MM.1S (cell line): ENCODE measurements at regions not wholly inside any gene's neighbourhood (a gene's known extent, or its start where the extent isn't known, plus 50 kb on each side); places are given as distances from the start of the nearest gene placed in this dataset.

Experiments used
- DNase-seq: peaks from one replicate; pipeline ENCODE4 v3.0.0-alpha.2; 2015
- H2AFZ ChIP-seq: fragments of 300-600 bp; sonication (generic); 2 replicates; pipeline ENCODE4 v1.6.0; 2016; ENCODE audit warnings: antibody characterized with exemption, low read length
- H3F3A ChIP-seq: fragments of 300-600 bp; sonication (generic); 2 replicates; pipeline ENCODE4 v1.6.1; 2016; ENCODE audit warnings: mild to moderate bottlenecking, antibody characterized with exemption, low read length, moderate library complexity, mixed read lengths; ENCODE audit not compliant: insufficient read depth
- H3K27ac ChIP-seq: fragments of 300-600 bp; sonication (generic); 2 replicates; pipeline ENCODE4 v1.5.1; 2016; ENCODE audit warnings: mild to moderate bottlenecking, low read length
- H3K27me3 ChIP-seq: fragments of 300-600 bp; sonication (generic); replicated peaks from 2 replicates; pipeline ENCODE4 v1.6.0; 2016; ENCODE audit warnings: low read length; ENCODE audit not compliant: insufficient read depth
- H3K36me3 ChIP-seq: fragments of 300-600 bp; sonication (generic); replicated peaks from 2 replicates; pipeline ENCODE4 v1.6.1; 2016; ENCODE audit warnings: mild to moderate bottlenecking, low read length, mixed read lengths; ENCODE audit not compliant: insufficient read depth
- H3K4me1 ChIP-seq: fragments of 300-600 bp; sonication (generic); 2 replicates; pipeline ENCODE4 v1.6.1; 2016; ENCODE audit warnings: low read length, mixed read lengths
- H3K4me2 ChIP-seq: fragments of 300-600 bp; sonication (generic); 2 replicates; pipeline ENCODE4 v1.6.0; 2016; ENCODE audit warnings: low read depth, low read length
- H3K4me3 ChIP-seq: fragments of 300-600 bp; sonication (generic); 2 replicates; pipeline ENCODE4 v1.5.1; 2016; ENCODE audit warnings: low read length, mixed read lengths
- H3K79me2 ChIP-seq: fragments of 300-600 bp; sonication (generic); 2 replicates; pipeline ENCODE4 v1.6.1; 2016; ENCODE audit warnings: mixed run types, low read length, mixed read lengths
- H3K9ac ChIP-seq: fragments of 300-600 bp; sonication (generic); 2 replicates; pipeline ENCODE4 v1.6.1; 2016; ENCODE audit warnings: low read length, mixed read lengths
- H3K9me2 ChIP-seq: fragments of 300-600 bp; sonication (generic); replicated peaks from 2 replicates; pipeline ENCODE4 v1.6.1; 2016; ENCODE audit warnings: mild to moderate bottlenecking, low read length, mixed read lengths; ENCODE audit not compliant: insufficient read depth
- H3K9me3 ChIP-seq: fragments of 300-600 bp; sonication (generic); replicated peaks from 2 replicates; pipeline ENCODE4 v1.6.1; 2016; ENCODE audit warnings: mild to moderate bottlenecking, low read length, mixed read lengths; ENCODE audit not compliant: insufficient read depth
- H4K20me1 ChIP-seq: fragments of 300-600 bp; sonication (generic); 2 replicates; pipeline ENCODE4 v1.6.1; 2016; ENCODE audit warnings: mild to moderate bottlenecking, low read length, moderate library complexity, mixed read lengths; ENCODE audit not compliant: insufficient read depth
- EZH2 ChIP-seq: fragments of 300-600 bp; sonication (generic); optimal IDR thresholded peaks from 2 replicates; pipeline ENCODE3; 2017; ENCODE audit warnings: low read depth, mild to moderate bottlenecking, antibody characterized with exemption, low read length, mixed read lengths
- EZH2phosphoT487 ChIP-seq: fragments of 300-600 bp; sonication (generic); IDR thresholded peaks from 2 replicates; pipeline ENCODE4 v1.6.1; 2018; ENCODE audit warnings: antibody characterized with exemption, low read length
- TF ChIP-seq, protein P1 (sequence below): fragments of 300-600 bp; sonication (generic); IDR thresholded peaks from 2 replicates; pipeline ENCODE4 v1.5.1; 2016; ENCODE audit warnings: antibody characterized with exemption, low read length, mixed read lengths

DNA sequence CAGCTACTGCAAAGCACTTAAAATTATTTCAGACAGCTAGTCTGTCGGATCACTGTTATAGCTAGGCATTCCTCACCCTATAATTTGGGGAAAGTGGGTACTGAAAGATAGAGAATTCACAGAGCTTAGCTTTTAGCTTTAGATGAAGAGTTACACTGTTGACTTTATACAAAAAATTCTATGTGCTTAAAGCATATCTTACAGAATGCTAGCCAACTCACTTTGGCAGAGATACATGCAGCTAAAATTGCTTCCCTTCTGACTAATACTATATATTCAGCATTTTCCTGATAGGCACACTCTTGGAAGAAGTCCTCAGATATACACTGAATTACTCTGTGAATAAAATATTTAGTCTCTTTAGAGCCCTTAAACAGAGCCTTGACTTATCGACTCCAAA is 353.5 kb upstream of the STEAP1 start:
- H3F3A ChIP-seq: no peaks in the 10 kb centered on the region
- no peaks in the 10 kb centered on the region for H3K27me3 ChIP-seq
- H3K27ac ChIP-seq: no peak overlapping the region
- no peaks in the 10 kb centered on the region for H3K9me3 ChIP-seq
- no peak overlapping the region for H2AFZ ChIP-seq
- H3K79me2 ChIP-seq: no peaks in the 10 kb centered on the region
- DNase-seq: no peak
- no peak overlapping the region for H3K9ac ChIP-seq
- TF ChIP-seq EZH2 (no peak), EZH2phosphoT487 (no peak)
- TF ChIP-seq, protein P1, sequence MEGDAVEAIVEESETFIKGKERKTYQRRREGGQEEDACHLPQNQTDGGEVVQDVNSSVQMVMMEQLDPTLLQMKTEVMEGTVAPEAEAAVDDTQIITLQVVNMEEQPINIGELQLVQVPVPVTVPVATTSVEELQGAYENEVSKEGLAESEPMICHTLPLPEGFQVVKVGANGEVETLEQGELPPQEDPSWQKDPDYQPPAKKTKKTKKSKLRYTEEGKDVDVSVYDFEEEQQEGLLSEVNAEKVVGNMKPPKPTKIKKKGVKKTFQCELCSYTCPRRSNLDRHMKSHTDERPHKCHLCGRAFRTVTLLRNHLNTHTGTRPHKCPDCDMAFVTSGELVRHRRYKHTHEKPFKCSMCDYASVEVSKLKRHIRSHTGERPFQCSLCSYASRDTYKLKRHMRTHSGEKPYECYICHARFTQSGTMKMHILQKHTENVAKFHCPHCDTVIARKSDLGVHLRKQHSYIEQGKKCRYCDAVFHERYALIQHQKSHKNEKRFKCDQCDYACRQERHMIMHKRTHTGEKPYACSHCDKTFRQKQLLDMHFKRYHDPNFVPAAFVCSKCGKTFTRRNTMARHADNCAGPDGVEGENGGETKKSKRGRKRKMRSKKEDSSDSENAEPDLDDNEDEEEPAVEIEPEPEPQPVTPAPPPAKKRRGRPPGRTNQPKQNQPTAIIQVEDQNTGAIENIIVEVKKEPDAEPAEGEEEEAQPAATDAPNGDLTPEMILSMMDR: no peak
- no peaks in the 10 kb centered on the region for H4K20me1 ChIP-seq
- H3K4me3 ChIP-seq: no peak overlapping the region
- H3K4me2 ChIP-seq: no peak overlapping the region
- no peaks in the 10 kb centered on the region for H3K9me2 ChIP-seq
- H3K36me3 ChIP-seq: no peaks in the 10 kb centered on the region
- no peaks in the 10 kb centered on the region for H3K4me1 ChIP-seq

DNA sequence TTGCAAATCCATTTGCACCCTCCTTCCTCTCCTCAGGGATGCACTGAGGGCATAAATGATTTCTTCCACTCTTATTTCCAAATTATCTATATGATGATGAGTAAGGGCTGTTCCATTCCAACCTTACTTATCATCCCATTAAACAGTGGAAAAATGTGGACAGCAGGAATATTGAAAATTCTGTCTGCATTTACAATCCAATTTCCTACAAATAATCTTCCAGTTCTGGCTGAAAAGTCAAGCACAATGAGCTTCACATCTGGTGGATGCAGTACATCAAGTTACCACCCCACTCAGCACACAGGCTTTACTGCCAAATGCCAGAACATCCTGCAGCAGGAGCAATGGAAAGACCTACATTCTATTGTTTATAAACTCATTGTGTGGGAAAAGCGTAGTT is 345.0 kb upstream of the STEAP1 start:
- no peaks in the 10 kb centered on the region for H3F3A ChIP-seq

DNA sequence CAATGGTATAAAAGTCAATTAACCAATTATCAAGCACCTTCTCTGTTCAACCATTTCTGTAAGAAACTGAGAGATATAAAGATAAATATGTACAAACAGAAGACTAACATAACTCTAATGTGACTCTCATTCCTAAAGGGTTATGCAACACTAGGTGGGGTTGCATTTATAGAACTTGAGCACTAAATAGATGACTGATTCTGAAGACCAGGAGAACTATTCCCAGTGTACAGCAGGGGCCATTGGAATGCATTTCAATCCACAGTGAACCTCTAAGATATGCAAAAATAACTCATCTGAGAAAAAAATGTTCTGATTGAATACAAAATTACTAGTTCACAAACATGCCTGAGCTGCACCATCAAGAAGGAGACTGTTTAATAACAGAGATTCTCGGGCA is 341.2 kb upstream of the STEAP1 start:
- no peak overlapping the region for H2AFZ ChIP-seq
- no peaks in the 10 kb centered on the region for H3K9me2 ChIP-seq
- DNase-seq: no peak
- no peaks in the 10 kb centered on the region for H3K36me3 ChIP-seq
- no peak overlapping the region for H3K27ac ChIP-seq
- no peaks in the 10 kb centered on the region for H4K20me1 ChIP-seq
- no peaks in the 10 kb centered on the region for H3K9me3 ChIP-seq
- no peak overlapping the region for H3K9ac ChIP-seq
- no peaks in the 10 kb centered on the region for H3K4me1 ChIP-seq
- no peak overlapping the region for H3K4me3 ChIP-seq
- H3K79me2 ChIP-seq: no peaks in the 10 kb centered on the region
- TF ChIP-seq, protein P1: no peak
- no peak for TF ChIP-seq EZH2
- TF ChIP-seq EZH2phosphoT487: no peak
- no peak overlapping the region for H3K4me2 ChIP-seq
- no peaks in the 10 kb centered on the region for H3K27me3 ChIP-seq
- no peaks in the 10 kb centered on the region for H3F3A ChIP-seq

More for the DNA sequence above, 345.0 kb upstream of the STEAP1 start:
- no peak overlapping the region for H3K27ac ChIP-seq
- no peak for TF ChIP-seq EZH2phosphoT487
- TF ChIP-seq, protein P1: no peak
- no peak for TF ChIP-seq EZH2
- H3K4me2 ChIP-seq: no peak overlapping the region
- no peak for DNase-seq
- no peak overlapping the region for H3K4me3 ChIP-seq
- H3K79me2 ChIP-seq: no peaks in the 10 kb centered on the region
- no peaks in the 10 kb centered on the region for H3K9me3 ChIP-seq
- H4K20me1 ChIP-seq: no peaks in the 10 kb centered on the region
- no peak overlapping the region for H2AFZ ChIP-seq
- no peaks in the 10 kb centered on the region for H3K36me3 ChIP-seq
- H3K9ac ChIP-seq: no peak overlapping the region
- no peaks in the 10 kb centered on the region for H3K27me3 ChIP-seq
- H3K4me1 ChIP-seq: no peaks in the 10 kb centered on the region
- no peaks in the 10 kb centered on the region for H3K9me2 ChIP-seq
